ENCODE measurements at regions not wholly inside any gene's neighbourhood (a gene's known extent, or its start where the extent isn't known, plus 50 kb on each side); places are given as distances from the start of the nearest gene placed in this dataset.
A peak's percentile ranks its signal among the peaks of the same experiment; 100 is the strongest.

GRCh38 chr5:33238826-33239695 lies 201.7 kb upstream of the TARS1 start:
- H3K27ac ChIP-seq: no peak overlapping the region
- no peak for DNase-seq
- no peak overlapping the region for H3K4me3 ChIP-seq
- no peaks in the 10 kb centered on the region for H3K27me3 ChIP-seq
- no peaks in the 10 kb centered on the region for H3K4me1 ChIP-seq
- no peaks in the 10 kb centered on the region for H3K36me3 ChIP-seq
- TF ChIP-seq CTCF (IDR thresholded peaks at IDR 0.05): no peak
- no peak for ATAC-seq
- intact Hi-C loops (cut with DNase I): no loop called here
- H3K9me3 ChIP-seq: no peaks in the 10 kb centered on the region

DNA sequence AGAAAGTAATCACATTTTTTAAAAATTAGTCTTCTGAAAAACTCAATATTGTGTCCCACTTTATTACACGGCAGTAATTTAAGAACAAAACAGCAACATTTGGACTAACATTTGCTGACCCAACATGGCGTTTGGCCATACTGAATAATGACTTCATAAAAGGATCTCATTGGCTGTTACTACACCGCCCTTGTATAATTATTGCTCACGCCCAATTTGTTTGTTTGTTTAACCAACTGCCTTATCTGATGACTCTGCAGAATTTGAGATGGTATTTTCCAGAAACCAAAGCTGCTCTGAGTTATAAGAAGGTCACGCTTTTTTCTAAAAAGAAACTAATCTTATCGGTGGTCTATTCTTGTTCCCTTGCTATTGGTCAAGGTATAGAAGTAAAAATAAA lies 200.2 kb upstream of the TARS1 start:
- peak in 1 of 4 donors; percentile 45 for DNase-seq
- Histone ChIP-seq H3K4me1 (no peaks in the 10 kb centered on the region), H3K27ac (no peak overlapping the region), H3K27me3 (no peaks in the 10 kb centered on the region), H3K9me3 (no peaks in the 10 kb centered on the region), H3K36me3 (no peaks in the 10 kb centered on the region), H3K4me3 (no peak overlapping the region)
- intact Hi-C loops (cut with DNase I): no loop called here
- ATAC-seq: no peak
- no peak for TF ChIP-seq CTCF (IDR thresholded peaks at IDR 0.05)

GRCh38 chr5:33241802-33242201 lies 199.0 kb upstream of the TARS1 start:
- TF ChIP-seq CTCF (IDR thresholded peaks at IDR 0.05): no peak
- Histone ChIP-seq H3K27me3 (no peaks in the 10 kb centered on the region), H3K9me3 (no peaks in the 10 kb centered on the region), H3K27ac (no peak overlapping the region), H3K36me3 (no peaks in the 10 kb centered on the region), H3K4me1 (no peaks in the 10 kb centered on the region), H3K4me3 (no peak overlapping the region)
- ATAC-seq (peak; percentile 61), DNase-seq (no peak)
- intact Hi-C loops (cut with DNase I): no loop called here

GRCh38 chr5:33242277-33242676 lies 198.5 kb upstream of the TARS1 start:
- Histone ChIP-seq H3K27ac (no peak overlapping the region), H3K4me3 (no peak overlapping the region), H3K9me3 (no peaks in the 10 kb centered on the region), H3K4me1 (no peaks in the 10 kb centered on the region), H3K27me3 (no peaks in the 10 kb centered on the region), H3K36me3 (no peaks in the 10 kb centered on the region)
- DNase-seq (no peak), ATAC-seq (no peak)
- no peak for TF ChIP-seq CTCF (IDR thresholded peaks at IDR 0.05)
- intact Hi-C loops (cut with DNase I): no loop called here

DNA sequence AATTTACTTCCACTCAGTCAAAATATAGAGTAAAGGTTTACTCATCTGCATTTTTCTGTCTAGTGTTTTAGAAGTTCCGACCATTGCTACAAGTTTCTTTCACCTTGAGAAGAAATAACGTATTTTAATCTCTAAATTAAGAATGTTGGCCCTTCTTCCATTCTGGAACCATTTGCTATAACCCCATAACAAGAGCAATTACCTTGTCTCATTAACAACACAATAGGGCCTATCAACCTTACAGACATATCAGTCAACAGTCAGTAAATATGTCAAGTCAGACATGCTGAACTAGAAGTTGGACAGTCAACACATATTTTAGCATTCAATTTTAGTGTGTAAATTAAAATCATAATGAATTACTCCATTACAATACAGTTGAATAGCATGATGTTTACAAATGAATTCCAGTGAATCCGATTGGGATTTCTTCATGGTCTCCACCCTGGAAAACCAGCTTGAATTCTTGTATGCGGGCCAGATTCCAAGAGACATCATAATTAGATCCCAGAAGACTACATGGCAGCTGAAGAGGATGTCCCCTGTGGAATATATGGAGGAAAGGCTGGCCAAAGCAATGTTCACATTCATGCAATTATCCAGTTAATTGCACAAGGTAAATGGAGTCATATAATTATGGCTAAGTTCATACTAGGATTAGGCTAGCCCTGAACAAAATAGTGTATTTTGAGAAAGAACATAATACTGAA lies 196.2 kb upstream of the TARS1 start:
- TF ChIP-seq CTCF (IDR thresholded peaks at IDR 0.05): no peak
- H3K4me3 ChIP-seq: no peak overlapping the region
- no peaks in the 10 kb centered on the region for H3K36me3 ChIP-seq
- H3K27ac ChIP-seq: no peak overlapping the region
- DNase-seq (no peak), ATAC-seq (no peak)
- H3K9me3 ChIP-seq: no peaks in the 10 kb centered on the region
- intact Hi-C loops (cut with DNase I): no loop called here
- no peaks in the 10 kb centered on the region for H3K27me3 ChIP-seq
- H3K4me1 ChIP-seq: no peaks in the 10 kb centered on the region
